Lung (tissue), 11 donors: ENCODE measurements at regions not wholly inside any gene's neighbourhood (a gene's known extent, or its start where the extent isn't known, plus 50 kb on each side); places are given as distances from the start of the nearest gene placed in this dataset.

Experiments used
- ATAC-seq: fragments of 200-7000 bp; cut with Tn5 transposase; one replicate; pipeline ENCODE4 v1.9.1; 2020; ENCODE audit warnings: moderate number of reproducible peaks; ENCODE audit not compliant: insufficient read depth, low FRiP score
- DNase-seq, 3 donors: peaks; one replicate each; pipeline ENCODE4 v3.0.0-alpha.2; 2013 to 2017
- H3K27ac ChIP-seq, 2 donors: one replicate each; pipeline ENCODE4 v1.5.1; 2013; ENCODE audit warnings: mild to moderate bottlenecking in 2 of 2, moderate library complexity in 2 of 2, control low read depth in 1 of 2, inconsistent platforms in 1 of 2, low read depth in 1 of 2, low read length in 1 of 2
- H3K27me3 ChIP-seq, 3 donors: one replicate each; pipeline ENCODE4 v1.5.1; 2013; ENCODE audit warnings: low read length in 2 of 3; ENCODE audit not compliant: control insufficient read depth in 3 of 3, insufficient read depth in 3 of 3
- H3K36me3 ChIP-seq, 4 donors: one replicate each; pipeline ENCODE4 v1.5.1; 2013; ENCODE audit warnings: low read length in 4 of 4, mild to moderate bottlenecking in 1 of 4, moderate library complexity in 1 of 4; ENCODE audit not compliant: control insufficient read depth in 4 of 4, insufficient read depth in 4 of 4
- H3K4me1 ChIP-seq, 5 donors: one replicate each; pipeline ENCODE4 v1.5.1; 2013; ENCODE audit warnings: low read length in 5 of 5, mild to moderate bottlenecking in 2 of 5, moderate library complexity in 1 of 5; ENCODE audit not compliant: control insufficient read depth in 5 of 5, insufficient read depth in 5 of 5
- H3K4me3 ChIP-seq: one replicate; pipeline ENCODE4 v1.5.1; 2013; ENCODE audit warnings: mild to moderate bottlenecking, control low read depth, moderate library complexity
- H3K9ac ChIP-seq, 2 donors: one replicate each; pipeline ENCODE4 v1.5.1; 2013; ENCODE audit warnings: low read length in 2 of 2, control low read depth in 1 of 2; ENCODE audit not compliant: insufficient read depth in 1 of 2
- H3K9me3 ChIP-seq, 4 donors: one replicate each; pipeline ENCODE4 v1.5.1; 2013; ENCODE audit warnings: low read length in 3 of 4, mild to moderate bottlenecking in 1 of 4, moderate library complexity in 1 of 4; ENCODE audit not compliant: control insufficient read depth in 4 of 4, insufficient read depth in 3 of 4
- WGBS, 2 donors: extraction: QIAGEN DNeasy Blood & Tissue Kit; methylation state at CpG; one replicate each; pipeline ENCODE4 v1.1.7; 2013; 5-methylcytosine and 5-hydroxymethylcytosine counted together
- TF ChIP-seq, protein P1 (sequence below): IDR thresholded peaks from 2 replicates; pipeline ENCODE4 v1.5.1; 2012; ENCODE audit warnings: mild to moderate bottlenecking; ENCODE audit errors: control extremely low read depth, extremely low read depth
- donor health status: control.
- donor health status: control.
- donor health status: Bipolar disorder and iron deficiency.
- donor health status: healthy.
- donor health status: DM: yes; HTN: yes; CAD: no.

DNA sequence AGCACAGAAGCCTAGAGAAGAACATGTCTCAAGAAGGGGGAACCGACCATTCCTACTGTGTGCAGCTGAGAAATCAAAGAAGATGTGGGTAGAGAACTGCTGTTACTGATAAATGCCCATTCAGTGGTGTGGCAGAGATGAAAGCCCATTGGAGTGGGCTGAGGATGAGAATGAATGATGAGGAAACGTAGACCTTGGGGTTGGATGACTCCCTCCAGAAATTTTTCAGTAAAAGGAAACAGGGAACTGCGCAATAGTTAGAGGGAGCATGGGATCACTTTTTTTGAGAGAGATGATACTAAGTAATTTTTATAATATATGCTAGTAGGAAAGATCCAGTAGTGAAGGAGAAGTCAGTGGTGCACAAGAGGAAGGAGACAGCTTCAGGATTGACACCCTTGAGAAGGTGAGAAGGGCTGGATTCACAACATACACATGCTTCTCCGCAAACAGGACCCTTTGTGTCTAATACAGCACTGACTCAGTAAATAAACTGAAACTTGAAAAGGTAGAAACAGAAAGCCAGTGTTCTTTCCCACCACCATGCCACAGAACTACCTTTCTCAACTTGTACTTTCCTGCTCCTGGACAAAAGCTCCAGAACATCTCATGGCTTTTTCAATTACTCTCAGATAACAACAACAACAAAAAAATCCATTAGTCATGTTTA, 104.7 kb upstream of the IL6 start:
- H3K9ac ChIP-seq = no peak overlapping the region
- H3K4me3 ChIP-seq = no peak overlapping the region
- peaks cover 0 to 2% (median 0%) of the 10 kb centered on the region in 3 donors for H3K27me3 ChIP-seq
- TF ChIP-seq, protein P1, sequence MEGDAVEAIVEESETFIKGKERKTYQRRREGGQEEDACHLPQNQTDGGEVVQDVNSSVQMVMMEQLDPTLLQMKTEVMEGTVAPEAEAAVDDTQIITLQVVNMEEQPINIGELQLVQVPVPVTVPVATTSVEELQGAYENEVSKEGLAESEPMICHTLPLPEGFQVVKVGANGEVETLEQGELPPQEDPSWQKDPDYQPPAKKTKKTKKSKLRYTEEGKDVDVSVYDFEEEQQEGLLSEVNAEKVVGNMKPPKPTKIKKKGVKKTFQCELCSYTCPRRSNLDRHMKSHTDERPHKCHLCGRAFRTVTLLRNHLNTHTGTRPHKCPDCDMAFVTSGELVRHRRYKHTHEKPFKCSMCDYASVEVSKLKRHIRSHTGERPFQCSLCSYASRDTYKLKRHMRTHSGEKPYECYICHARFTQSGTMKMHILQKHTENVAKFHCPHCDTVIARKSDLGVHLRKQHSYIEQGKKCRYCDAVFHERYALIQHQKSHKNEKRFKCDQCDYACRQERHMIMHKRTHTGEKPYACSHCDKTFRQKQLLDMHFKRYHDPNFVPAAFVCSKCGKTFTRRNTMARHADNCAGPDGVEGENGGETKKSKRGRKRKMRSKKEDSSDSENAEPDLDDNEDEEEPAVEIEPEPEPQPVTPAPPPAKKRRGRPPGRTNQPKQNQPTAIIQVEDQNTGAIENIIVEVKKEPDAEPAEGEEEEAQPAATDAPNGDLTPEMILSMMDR = no peak
- H3K36me3 ChIP-seq = no peaks in the 10 kb centered on the region
- H3K9me3 ChIP-seq = peaks cover 0 to 2% (median 0%) of the 10 kb centered on the region in 4 donors
- no peak overlapping the region for H3K27ac ChIP-seq
- ATAC-seq (no peak), DNase-seq (no peak)
- 91 to 98% methylated on average over 4 of the region's 4 CpGs for WGBS, 2 donors
- H3K4me1 ChIP-seq = peaks cover 0 to 1% (median 0%) of the 10 kb centered on the region in 5 donors

DNA sequence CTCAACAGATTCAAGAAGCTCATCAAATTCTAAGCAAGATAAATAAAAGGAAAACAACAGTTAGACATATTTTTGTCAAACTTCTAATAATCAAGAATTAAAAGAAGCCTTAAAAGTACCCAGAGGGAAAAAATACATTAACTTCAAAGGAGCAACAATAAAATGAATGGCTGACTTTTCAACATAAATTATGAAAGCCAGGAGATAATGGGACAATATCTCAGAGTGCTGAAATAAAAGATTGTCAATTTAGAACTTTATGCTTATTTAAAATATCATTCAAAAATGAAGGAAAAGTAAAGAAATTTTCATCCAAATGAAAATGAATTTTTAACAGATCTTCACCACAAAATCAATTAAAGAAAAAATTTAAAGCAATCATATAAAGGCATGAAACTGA, 108.5 kb upstream of the IL6 start:
- TF ChIP-seq, protein P1 = no peak
- H3K27me3 ChIP-seq = peaks cover 0 to 2% (median 0%) of the 10 kb centered on the region in 3 donors
- no peaks in the 10 kb centered on the region for H3K36me3 ChIP-seq
- H3K9me3 ChIP-seq = peaks cover 0 to 2% (median 0%) of the 10 kb centered on the region in 4 donors
- no peak for ATAC-seq
- DNase-seq = no peak
- H3K27ac ChIP-seq = no peak overlapping the region
- H3K9ac ChIP-seq = no peak overlapping the region
- no peaks in the 10 kb centered on the region for H3K4me1 ChIP-seq
- no peak overlapping the region for H3K4me3 ChIP-seq

DNA sequence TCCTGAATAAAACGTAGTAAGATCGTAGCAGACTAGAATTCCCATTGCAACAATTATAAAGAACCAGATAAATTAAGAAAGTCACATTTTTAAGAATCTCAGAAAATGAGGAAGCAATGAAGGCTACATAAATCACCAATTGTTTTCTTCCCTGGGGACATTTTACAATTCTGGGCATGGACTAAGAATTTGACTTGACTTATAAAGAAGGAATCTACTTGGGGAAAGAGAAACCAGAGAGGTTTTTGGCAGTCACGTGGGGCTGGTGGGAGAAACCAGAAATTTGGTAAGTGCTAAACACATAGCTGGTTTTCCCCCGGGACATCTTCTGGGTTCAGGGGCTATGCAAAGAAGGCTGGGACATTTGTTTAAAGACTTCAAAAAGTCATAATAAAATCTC, 109.8 kb upstream of the IL6 start:
- H3K4me3 ChIP-seq = no peak overlapping the region
- H3K4me1 ChIP-seq = peaks cover 0 to 4% (median 0%) of the 10 kb centered on the region in 5 donors
- DNase-seq = no peak
- peaks cover 0 to 2% (median 0%) of the 10 kb centered on the region in 4 donors for H3K9me3 ChIP-seq
- H3K27ac ChIP-seq = no peak overlapping the region
- TF ChIP-seq, protein P1 = no peak
- H3K27me3 ChIP-seq = peaks cover 0 to 2% (median 0%) of the 10 kb centered on the region in 3 donors
- no peak for ATAC-seq
- no peaks in the 10 kb centered on the region for H3K36me3 ChIP-seq
- 84 to 87% methylated on average over 4 of the region's 4 CpGs for WGBS, 2 donors
- no peak overlapping the region for H3K9ac ChIP-seq

DNA sequence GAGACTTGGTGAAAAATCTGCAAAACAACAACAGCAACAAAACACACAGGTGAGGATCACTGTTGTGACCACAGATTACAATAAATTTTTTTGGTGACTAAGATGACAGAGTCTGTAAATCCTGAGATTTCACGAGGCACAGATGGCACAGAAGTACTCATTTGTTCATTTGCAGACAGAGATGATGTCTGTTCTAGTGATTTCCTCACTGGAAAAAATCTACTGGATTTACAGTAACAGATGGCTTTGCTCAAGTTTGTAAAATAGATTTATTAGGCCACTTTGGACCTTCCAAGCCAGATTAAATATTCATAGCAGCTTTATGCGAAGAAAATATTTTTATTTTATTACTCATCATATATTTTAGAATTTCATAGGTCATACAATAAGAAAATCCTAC, 113.5 kb upstream of the IL6 start:
- H3K4me1 ChIP-seq = peaks cover 0 to 13% (median 0%) of the 10 kb centered on the region in 5 donors
- no peak overlapping the region for H3K4me3 ChIP-seq
- no peak overlapping the region for H3K27ac ChIP-seq
- ATAC-seq (no peak), DNase-seq (no peak)
- TF ChIP-seq, protein P1 = no peak
- WGBS, 2 donors = 73 to 83% methylated on average over 2 of the region's 2 CpGs
- no peak overlapping the region for H3K9ac ChIP-seq
- H3K36me3 ChIP-seq = no peaks in the 10 kb centered on the region
- no peaks in the 10 kb centered on the region for H3K27me3 ChIP-seq
- H3K9me3 ChIP-seq = no peaks in the 10 kb centered on the region
